Activated effector memory CD4-positive, alpha-beta T cell treated with anti-CD3 and anti-CD28 coated beads, Interleukin-2, amount 50 U/mL, for 16 hours (primary cell): ENCODE measurements at regions not wholly inside any gene's neighbourhood (a gene's known extent, or its start where the extent isn't known, plus 50 kb on each side); places are given as distances from the start of the nearest gene placed in this dataset.

Source experiments
- DNase-seq: peaks from one replicate; pipeline ENCODE4 v3.0.0-alpha.2; 2020

DNA sequence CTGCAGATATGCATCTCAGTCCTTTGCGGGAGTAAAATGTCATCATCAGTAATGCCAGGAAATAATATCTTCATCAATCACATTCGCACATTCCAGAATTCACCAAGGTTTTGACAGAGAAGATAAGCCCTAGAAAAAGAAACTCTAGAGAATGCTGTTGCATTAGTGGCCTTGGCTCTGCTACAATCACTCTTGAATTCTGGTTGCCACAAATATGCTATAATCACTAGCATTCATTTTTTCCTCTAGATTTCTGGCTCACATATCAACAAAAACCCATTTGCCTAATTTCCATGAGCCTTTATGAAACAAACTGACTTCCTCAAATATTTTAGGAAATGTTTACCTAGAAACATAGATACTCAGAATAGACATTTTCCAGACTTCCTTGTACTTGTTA is 653.4 kb downstream of the ANXA1 start:
- DNase-seq, result no peak

GRCh38 chr9:73805853-73806458 is 654.3 kb downstream of the ANXA1 start:
- no peak for DNase-seq

- no peak for DNase-seq
Observed at GRCh38 chr9:73806876-73807275, 655.2 kb downstream of the ANXA1 start.

DNA sequence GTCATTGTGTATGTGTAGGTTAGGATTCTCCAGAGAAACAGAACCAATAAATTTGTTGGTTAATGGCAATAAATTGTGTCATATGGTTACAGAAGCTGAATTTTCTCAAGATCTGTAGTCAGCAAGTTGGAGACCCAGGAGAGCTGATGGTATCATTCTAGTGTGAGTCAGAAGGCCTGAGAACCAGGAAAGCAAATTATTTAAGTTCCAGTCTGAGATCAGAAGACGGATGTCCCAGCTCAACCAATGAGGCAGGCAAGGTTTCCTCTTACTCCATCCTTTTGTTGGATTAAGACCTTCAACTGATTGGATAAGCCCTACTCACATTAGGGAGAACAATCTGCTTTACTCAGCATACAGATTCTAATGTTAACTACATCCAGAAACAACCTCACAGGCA is 656.3 kb downstream of the ANXA1 start:
- DNase-seq, result no peak

- DNase-seq, result no peak
Observed at GRCh38 chr9:73810585-73811215, 659.0 kb downstream of the ANXA1 start.

- no peak for DNase-seq
Observed at GRCh38 chr9:73813546-73813945, 661.9 kb downstream of the ANXA1 start.

GRCh38 chr9:73816905-73817304 is 665.2 kb downstream of the ANXA1 start:
- no peak for DNase-seq

- DNase-seq, result no peak
Observed at GRCh38 chr9:73824671-73825070, 672.5 kb upstream of the RORB start.

DNA sequence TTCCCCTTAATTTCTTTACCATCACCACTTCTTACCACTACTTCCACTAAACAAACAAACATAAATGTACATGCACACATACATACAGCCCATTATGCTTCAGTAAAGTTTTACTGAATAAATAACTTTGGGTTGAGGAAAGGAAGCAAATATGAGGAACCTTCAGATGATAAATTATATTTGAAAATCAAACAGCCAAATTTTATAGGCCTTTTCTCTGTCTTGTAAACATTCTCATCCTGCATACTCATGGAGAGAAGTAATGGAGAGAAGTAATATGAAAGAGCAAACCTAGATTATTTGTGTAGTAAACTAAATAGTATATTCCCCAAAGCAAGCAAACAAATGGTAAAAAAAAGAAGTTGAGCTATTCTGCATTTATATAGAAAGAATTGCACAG is 658.3 kb upstream of the RORB start:
- DNase-seq, result no peak

DNA sequence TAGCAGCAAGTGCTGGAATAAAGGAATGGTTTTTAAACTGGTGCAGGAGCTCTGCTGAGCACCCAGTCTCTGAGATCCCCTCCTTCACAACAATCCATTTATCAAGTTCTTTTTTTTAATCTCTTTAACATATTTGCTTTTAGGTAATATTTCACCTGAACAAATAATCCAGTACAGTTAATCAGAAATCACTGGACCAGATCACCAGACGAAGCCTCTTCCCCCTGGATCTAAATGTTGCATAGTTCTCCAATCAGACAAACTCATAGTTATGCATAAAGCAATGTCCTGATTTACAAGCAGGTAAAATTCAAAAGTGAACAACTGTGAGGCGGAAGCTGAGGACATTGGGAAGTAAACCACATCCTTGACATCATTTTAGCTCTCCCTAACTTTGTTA is 657.7 kb upstream of the RORB start:
- no peak for DNase-seq

GRCh38 chr9:73841018-73841417 is 656.1 kb upstream of the RORB start:
- no peak for DNase-seq

DNA sequence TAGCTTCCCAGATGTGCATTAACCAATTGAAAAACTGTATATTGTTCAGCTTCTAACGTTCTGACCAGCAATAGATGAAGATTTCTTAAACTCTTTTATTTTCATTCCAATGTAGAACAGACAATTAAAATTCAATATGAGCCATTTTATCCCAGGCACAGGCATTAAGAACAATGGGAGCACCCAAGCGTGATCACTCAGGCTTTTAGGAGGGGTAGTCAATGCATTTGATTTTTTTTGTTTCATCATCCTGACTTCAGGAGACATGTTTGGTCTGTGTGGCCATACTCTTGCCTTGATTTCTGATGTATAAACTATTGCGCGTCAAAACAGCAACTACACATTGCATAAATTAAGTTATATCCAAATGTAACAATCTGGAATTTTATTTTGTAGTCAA is 653.0 kb upstream of the RORB start:
- DNase-seq, result no peak

- no peak for DNase-seq
Observed at GRCh38 chr9:73845539-73845938, 651.6 kb upstream of the RORB start.

DNA sequence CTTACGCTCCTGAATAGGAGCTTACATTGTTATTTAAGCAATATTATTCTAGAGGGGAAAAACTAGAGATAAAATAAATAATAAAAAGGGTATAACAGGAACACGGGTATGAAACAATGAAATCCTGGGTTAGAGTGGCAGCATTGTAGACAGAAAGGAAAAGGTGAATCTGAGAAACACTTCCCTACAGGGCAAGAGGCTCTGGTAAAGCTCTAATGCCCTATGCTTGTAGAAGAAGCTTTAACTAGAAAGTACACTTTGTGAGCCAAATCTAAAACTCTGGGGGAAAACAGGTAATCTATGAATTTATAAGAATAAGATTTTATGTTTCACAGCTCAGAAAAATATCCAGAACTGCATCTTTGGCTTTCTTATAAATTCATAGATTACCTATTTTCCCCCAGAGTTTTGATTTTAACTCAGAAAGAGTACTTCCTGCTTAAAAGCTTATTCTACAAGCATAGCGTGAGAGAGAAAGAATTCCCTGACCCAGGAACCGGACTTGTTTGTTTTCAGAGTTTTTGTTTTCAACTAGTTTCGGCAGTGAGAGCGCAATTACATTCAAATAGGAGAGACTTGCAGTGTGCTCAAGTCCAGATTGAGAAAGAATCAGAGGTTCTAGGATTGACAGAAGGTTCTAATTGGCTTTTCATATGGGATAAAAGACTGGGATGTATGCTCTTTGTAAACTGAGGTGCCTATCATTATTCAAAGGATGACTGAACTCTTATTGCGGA is 651.0 kb upstream of the RORB start:
- DNase-seq, result no peak

GRCh38 chr9:73847536-73847935 is 649.6 kb upstream of the RORB start:
- DNase-seq, result no peak

- DNase-seq, result no peak
Observed at GRCh38 chr9:73853549-73853948, 643.6 kb upstream of the RORB start.

GRCh38 chr9:73855206-73855605 is 641.9 kb upstream of the RORB start:
- no peak for DNase-seq

- no peak for DNase-seq
Observed at GRCh38 chr9:73863924-73864323, 633.2 kb upstream of the RORB start.

- no peak for DNase-seq
Observed at GRCh38 chr9:73866451-73866850, 630.7 kb upstream of the RORB start.

DNA sequence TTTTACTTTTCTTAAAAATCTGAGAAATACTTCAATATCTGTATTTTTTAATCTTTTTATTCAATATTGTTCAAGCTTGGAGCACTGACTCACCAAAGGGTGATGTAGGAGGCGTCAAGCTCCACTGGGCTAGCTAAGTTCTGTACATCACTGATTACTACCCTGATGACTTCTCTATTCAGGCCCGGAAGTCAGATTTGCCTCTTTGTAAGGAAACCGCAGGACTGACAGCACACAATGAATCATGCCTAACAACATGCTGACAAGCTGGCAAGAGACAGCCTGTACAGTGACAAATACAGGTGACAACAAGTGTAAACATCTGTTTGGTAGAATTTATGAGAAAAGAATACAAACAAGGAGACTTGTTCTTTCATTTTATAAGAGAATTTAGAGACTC is 627.9 kb upstream of the RORB start:
- DNase-seq, result peak; percentile 61

DNA sequence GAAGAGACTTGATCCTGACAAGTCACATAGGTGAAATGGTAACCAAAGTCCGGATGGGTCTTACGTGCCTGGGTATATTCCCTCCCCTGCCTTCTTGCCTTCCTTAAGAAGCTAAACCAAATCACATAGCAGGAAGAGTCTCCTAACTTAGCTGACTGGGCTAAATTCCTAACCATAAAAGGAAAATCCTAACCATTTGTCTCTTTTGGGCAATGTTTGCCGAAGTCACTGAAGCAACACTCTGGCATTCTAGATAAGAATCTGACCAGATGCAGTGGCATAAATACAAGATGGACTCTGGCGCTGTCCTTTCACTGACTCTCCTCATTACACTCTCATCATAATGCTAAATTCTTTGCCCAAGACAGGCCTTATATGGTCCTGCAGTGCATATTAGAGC is 625.5 kb upstream of the RORB start:
- no peak for DNase-seq

- no peak for DNase-seq
Observed at GRCh38 chr9:73872701-73873100, 624.4 kb upstream of the RORB start.

DNA sequence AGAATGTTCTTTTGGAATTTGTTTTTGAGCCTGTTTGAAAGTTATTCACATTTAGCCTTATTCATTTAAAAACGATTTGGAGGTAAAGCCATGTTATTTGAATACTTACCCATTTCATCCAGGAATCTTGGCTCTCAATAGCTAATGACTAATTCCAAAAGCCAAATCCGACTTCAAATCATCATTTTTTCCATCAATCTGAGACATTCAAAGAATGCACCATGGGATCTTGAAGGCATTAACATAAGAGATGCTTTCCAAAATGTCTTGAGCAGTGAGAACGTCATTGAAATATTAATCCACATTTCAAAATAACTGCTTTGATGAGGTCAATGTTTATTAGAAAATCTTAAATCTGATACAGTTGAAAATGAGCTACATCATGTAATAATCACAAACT is 617.0 kb upstream of the RORB start:
- no peak for DNase-seq

GRCh38 chr9:73889023-73889422 is 608.1 kb upstream of the RORB start:
- DNase-seq, result no peak
